ENCODE measurements at regions not wholly inside any gene's neighbourhood (a gene's known extent, or its start where the extent isn't known, plus 50 kb on each side); places are given as distances from the start of the nearest gene placed in this dataset.

- no peak overlapping the region for H3K27ac Mint-ChIP-seq
- TF ChIP-seq CTCF (IDR thresholded peaks at IDR 0.05; ENCODE audit: unreplicated experiment): no peak
- no peak for DNase-seq (ENCODE audit: low spot score, unreplicated experiment)
- H3K36me3 Mint-ChIP-seq (ENCODE audit: insufficient read depth): no peaks in the 10 kb centered on the region
- no peaks in the 10 kb centered on the region for H3K4me1 Mint-ChIP-seq (ENCODE audit: low read depth)
- H3K9me3 Mint-ChIP-seq (ENCODE audit: low read depth): no peaks in the 10 kb centered on the region
- H3K4me3 Mint-ChIP-seq (ENCODE audit: low read depth): no peak overlapping the region
- peaks cover 18% of the 10 kb centered on the region for H3K27me3 Mint-ChIP-seq
These were observed 338.8 kb downstream of the MIAT start for GRCh38 chr22:26996154-26996553.

- Mint-ChIP-seq H3K27me3 (peaks cover 22% of the 10 kb centered on the region), H3K4me3 (ENCODE audit: low read depth) (no peak overlapping the region), H3K4me1 (ENCODE audit: low read depth) (no peaks in the 10 kb centered on the region), H3K27ac (no peak overlapping the region), H3K36me3 (ENCODE audit: insufficient read depth) (no peaks in the 10 kb centered on the region), H3K9me3 (ENCODE audit: low read depth) (no peaks in the 10 kb centered on the region)
- no peak for DNase-seq (ENCODE audit: low spot score, unreplicated experiment)
- TF ChIP-seq CTCF (IDR thresholded peaks at IDR 0.05; ENCODE audit: unreplicated experiment): no peak
These were observed 340.7 kb downstream of the MIAT start for GRCh38 chr22:26998129-26998528.

GRCh38 chr22:26998716-26999115 is 341.3 kb downstream of the MIAT start:
- Mint-ChIP-seq H3K36me3 (ENCODE audit: insufficient read depth) (no peaks in the 10 kb centered on the region), H3K27ac (no peak overlapping the region), H3K27me3 (peaks cover 22% of the 10 kb centered on the region), H3K9me3 (ENCODE audit: low read depth) (no peaks in the 10 kb centered on the region), H3K4me1 (ENCODE audit: low read depth) (no peaks in the 10 kb centered on the region), H3K4me3 (ENCODE audit: low read depth) (no peak overlapping the region)
- no peak for TF ChIP-seq CTCF (IDR thresholded peaks at IDR 0.05; ENCODE audit: unreplicated experiment)
- no peak for DNase-seq (ENCODE audit: low spot score, unreplicated experiment)

GRCh38 chr22:27003297-27003696 is 345.9 kb downstream of the MIAT start:
- no peak overlapping the region for H3K4me3 Mint-ChIP-seq (ENCODE audit: low read depth)
- no peak for TF ChIP-seq CTCF (IDR thresholded peaks at IDR 0.05; ENCODE audit: unreplicated experiment)
- no peak overlapping the region for H3K27ac Mint-ChIP-seq
- no peaks in the 10 kb centered on the region for H3K9me3 Mint-ChIP-seq (ENCODE audit: low read depth)
- no peaks in the 10 kb centered on the region for H3K4me1 Mint-ChIP-seq (ENCODE audit: low read depth)
- H3K36me3 Mint-ChIP-seq (ENCODE audit: insufficient read depth): no peaks in the 10 kb centered on the region
- DNase-seq (ENCODE audit: low spot score, unreplicated experiment): no peak
- peaks cover 13% of the 10 kb centered on the region for H3K27me3 Mint-ChIP-seq

- Mint-ChIP-seq H3K27me3 (peaks cover 10% of the 10 kb centered on the region), H3K9me3 (ENCODE audit: low read depth) (no peaks in the 10 kb centered on the region), H3K36me3 (ENCODE audit: insufficient read depth) (no peaks in the 10 kb centered on the region), H3K4me1 (ENCODE audit: low read depth) (no peaks in the 10 kb centered on the region), H3K27ac (no peak overlapping the region), H3K4me3 (ENCODE audit: low read depth) (no peak overlapping the region)
- no peak for DNase-seq (ENCODE audit: low spot score, unreplicated experiment)
- no peak for TF ChIP-seq CTCF (IDR thresholded peaks at IDR 0.05; ENCODE audit: unreplicated experiment)
These were observed 347.0 kb downstream of the MIAT start for GRCh38 chr22:27004434-27004833.

Measured in progenitor cell of endocrine pancreas (in vitro differentiated cells).